A549 (cell line): ENCODE measurements at regions not wholly inside any gene's neighbourhood (a gene's known extent, or its start where the extent isn't known, plus 50 kb on each side); places are given as distances from the start of the nearest gene placed in this dataset.

Experiments
- CEBPB ChIP-seq, 2 experiments: fragments of >200 bp in 1 of 2; sonication (Bioruptor Twin) in 1 of 2; formaldehyde crosslinking in 1 of 2; IDR thresholded peaks; 2 replicates each; pipeline ENCODE4 v1.6.1; 2012 to 2016
- CHD2 ChIP-seq: fragments of 150-350 bp; IDR thresholded peaks from 2 replicates; pipeline ENCODE4 v1.6.1; 2014; ENCODE audit warnings: low read length; ENCODE audit not compliant: partially characterized antibody
- CTCF ChIP-seq: fragments of >200 bp; sonication (Bioruptor Twin); formaldehyde crosslinking; IDR thresholded peaks from 3 replicates; pipeline ENCODE4 v1.5.1; 2016
- E2F6 ChIP-seq: IDR thresholded peaks from 2 replicates; pipeline ENCODE4 v1.6.1; 2012; ENCODE audit warnings: low read depth, borderline replicate concordance
- EP300 ChIP-seq, 2 experiments: fragments of >200 bp; sonication (Bioruptor Twin); formaldehyde crosslinking; IDR thresholded peaks; 2 replicates in 1 of 2; 3 replicates in 1 of 2; pipeline ENCODE4 v1.6.1; 2016 to 2017
- HMGXB4 ChIP-seq: fragments of 250-450 bp; sonication (Bioruptor Pico); IDR thresholded peaks from 2 replicates; pipeline ENCODE4 v1.5.0; 2021; ENCODE audit warnings: mild to moderate bottlenecking, moderate library complexity, borderline replicate concordance
- KDM5A ChIP-seq: fragments of 200-600 bp; sonication (generic); IDR thresholded peaks from 2 replicates; pipeline ENCODE4 v1.6.1; 2016; ENCODE audit warnings: antibody characterized with exemption, mild to moderate bottlenecking
- MAFK ChIP-seq: fragments of 450-650 bp; IDR thresholded peaks from 2 replicates; pipeline ENCODE4 v1.6.1; 2014; ENCODE audit not compliant: partially characterized antibody
- MAX ChIP-seq: IDR thresholded peaks from 2 replicates; pipeline ENCODE4 v1.6.1; 2012
- POLR2A ChIP-seq: IDR thresholded peaks from 2 replicates; pipeline ENCODE4 v1.6.1; 2012; ENCODE audit warnings: mild to moderate bottlenecking, low read length
- USF2 ChIP-seq: fragments of 450-650 bp; IDR thresholded peaks from 2 replicates; pipeline ENCODE4 v1.6.1; 2014; ENCODE audit warnings: antibody characterized with exemption

- TF ChIP-seq CTCF (no peak), POLR2A (no peak), E2F6 (no peak), EP300 (IDR thresholded peaks at IDR 0.05) (no peak), HMGXB4 (no peak), KDM5A (no peak), MAX (no peak), USF2 (no peak), MAFK (no peak), CEBPB (IDR thresholded peaks at IDR 0.05) (no peak), CHD2 (no peak)
These were observed 55.1 kb downstream of the ACTL7B start for GRCh38 chr9:108800632-108801099.
